ENCODE measurements at regions not wholly inside any gene's neighbourhood (a gene's known extent, or its start where the extent isn't known, plus 50 kb on each side); places are given as distances from the start of the nearest gene placed in this dataset.

DNA sequence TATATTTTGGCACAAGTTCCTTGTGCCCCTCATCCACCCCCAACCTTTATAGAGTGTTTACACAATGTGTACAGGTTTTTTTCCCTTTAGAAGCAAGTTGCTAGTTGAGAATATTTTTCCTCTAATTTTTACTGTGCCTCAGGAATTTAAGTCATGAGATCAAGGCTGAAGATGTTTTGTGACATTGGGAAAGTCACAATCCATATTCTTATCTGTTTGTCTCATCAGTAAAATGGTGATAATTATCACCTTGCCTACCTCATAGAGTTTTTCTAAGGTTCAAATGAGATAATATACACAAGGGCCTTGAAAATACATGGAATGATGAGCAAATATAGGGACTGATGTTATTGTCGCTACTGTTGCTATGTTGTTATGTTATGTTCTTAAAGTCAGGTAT lies 109.6 kb upstream of the DIAPH2 start:
- TF ChIP-seq CTCF (IDR thresholded peaks at IDR 0.05) (no peak), POLR2A (IDR thresholded peaks at IDR 0.05) (no peak)

All from right lobe of liver (tissue), 4 donors.